Right lobe of liver (tissue), 4 donors: ENCODE measurements at regions not wholly inside any gene's neighbourhood (a gene's known extent, or its start where the extent isn't known, plus 50 kb on each side); places are given as distances from the start of the nearest gene placed in this dataset.

ENCODE experiments used
- POLR2A ChIP-seq: fragments of 450-650 bp; IDR thresholded peaks from one replicate; pipeline ENCODE4 v1.6.1; 2017; ENCODE audit warnings: antibody characterized with exemption, mild to moderate bottlenecking
- TF ChIP-seq, protein P1 (sequence below), 4 donors: fragments of 200-600 bp in 3 of 4; fragments of 450-650 bp in 1 of 4; IDR thresholded peaks; one replicate each; pipeline versions ENCODE4 v1.5.1 to v1.8.0; 2016 to 2022; ENCODE audit warnings: antibody characterized with exemption in 4 of 4, mild to moderate bottlenecking in 2 of 4
- donor health status: DM: no; HTN: no; CAD: no.
- donor health status: DM: no; HTN: no; CAD: no.
- donor health status: DM: no; HTN: yes; CAD: no.

DNA sequence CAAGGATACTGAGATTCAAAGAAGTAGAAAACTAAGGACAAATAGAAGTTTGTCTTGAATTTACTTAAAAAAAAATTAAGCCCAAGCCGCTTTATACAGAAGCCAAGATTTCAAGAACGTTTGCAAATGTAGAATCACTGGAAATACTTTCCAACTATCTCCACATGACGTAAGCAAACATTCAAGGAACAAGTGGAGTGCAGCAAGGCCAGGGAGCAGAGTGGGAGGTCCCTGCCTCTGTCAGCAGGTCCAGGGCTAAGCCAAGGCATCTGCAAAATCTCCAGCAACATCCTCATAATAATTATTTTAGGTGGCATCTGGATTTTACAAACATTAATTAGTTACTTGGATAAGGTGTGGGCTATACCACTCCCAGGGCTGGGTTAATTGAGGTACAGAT, 60.1 kb upstream of the AKIRIN2 start:
- TF ChIP-seq, protein P1, sequence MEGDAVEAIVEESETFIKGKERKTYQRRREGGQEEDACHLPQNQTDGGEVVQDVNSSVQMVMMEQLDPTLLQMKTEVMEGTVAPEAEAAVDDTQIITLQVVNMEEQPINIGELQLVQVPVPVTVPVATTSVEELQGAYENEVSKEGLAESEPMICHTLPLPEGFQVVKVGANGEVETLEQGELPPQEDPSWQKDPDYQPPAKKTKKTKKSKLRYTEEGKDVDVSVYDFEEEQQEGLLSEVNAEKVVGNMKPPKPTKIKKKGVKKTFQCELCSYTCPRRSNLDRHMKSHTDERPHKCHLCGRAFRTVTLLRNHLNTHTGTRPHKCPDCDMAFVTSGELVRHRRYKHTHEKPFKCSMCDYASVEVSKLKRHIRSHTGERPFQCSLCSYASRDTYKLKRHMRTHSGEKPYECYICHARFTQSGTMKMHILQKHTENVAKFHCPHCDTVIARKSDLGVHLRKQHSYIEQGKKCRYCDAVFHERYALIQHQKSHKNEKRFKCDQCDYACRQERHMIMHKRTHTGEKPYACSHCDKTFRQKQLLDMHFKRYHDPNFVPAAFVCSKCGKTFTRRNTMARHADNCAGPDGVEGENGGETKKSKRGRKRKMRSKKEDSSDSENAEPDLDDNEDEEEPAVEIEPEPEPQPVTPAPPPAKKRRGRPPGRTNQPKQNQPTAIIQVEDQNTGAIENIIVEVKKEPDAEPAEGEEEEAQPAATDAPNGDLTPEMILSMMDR (IDR thresholded peaks at IDR 0.05), result no peak
- TF ChIP-seq POLR2A, result no peak
